Neural cell (in vitro differentiated cells): ENCODE measurements at regions not wholly inside any gene's neighbourhood (a gene's known extent, or its start where the extent isn't known, plus 50 kb on each side); places are given as distances from the start of the nearest gene placed in this dataset.

Experiments used
- H2AFZ ChIP-seq: fragments of 200-600, 300-800 bp; sonication (generic), shearing (Covaris generic); 2 replicates; pipeline ENCODE4 v1.6.0; 2014; ENCODE audit warnings: low read depth, mild to moderate bottlenecking, antibody characterized with exemption, low read length, moderate library complexity
- H3F3A ChIP-seq: fragments of 200-600 bp; shearing (Covaris generic); 2 replicates; pipeline ENCODE4 v1.6.1; 2016; ENCODE audit warnings: mild to moderate bottlenecking, moderate library complexity, mixed read lengths, antibody characterized with exemption, low read length; ENCODE audit not compliant: insufficient read depth, poor library complexity, severe bottlenecking
- H3K27ac ChIP-seq: fragments of 200-600, 300-800 bp; sonication (generic), shearing (Covaris generic); 2 replicates; pipeline ENCODE4 v1.5.1; 2014; ENCODE audit warnings: mild to moderate bottlenecking, low read length, moderate library complexity
- H3K27me3 ChIP-seq: fragments of 300-800, 200-600 bp; sonication (generic), shearing (Covaris generic); 2 replicates; pipeline ENCODE4 v1.6.0; 2014; ENCODE audit warnings: mild to moderate bottlenecking, low read depth, low read length, moderate library complexity; ENCODE audit not compliant: insufficient read depth
- H3K36me3 ChIP-seq: fragments of 300-800, 200-600 bp; sonication (generic), shearing (Covaris generic); 2 replicates; pipeline ENCODE4 v1.5.1; 2014; ENCODE audit warnings: mild to moderate bottlenecking, antibody characterized with exemption, low read length, moderate library complexity; ENCODE audit not compliant: insufficient read depth
- H3K4me2 ChIP-seq: fragments of 300-800, 200-600 bp; sonication (generic), shearing (Covaris generic); 2 replicates; pipeline ENCODE4 v1.6.0; 2014; ENCODE audit warnings: mild to moderate bottlenecking, low read length
- H3K4me3 ChIP-seq: fragments of 300-800, 200-600 bp; sonication (generic), shearing (Covaris generic); 2 replicates; pipeline ENCODE4 v1.5.1; 2014; ENCODE audit warnings: mild to moderate bottlenecking, low read length, moderate library complexity
- H3K79me2 ChIP-seq: fragments of 200-600 bp; shearing (Covaris generic); replicated peaks from 2 replicates; pipeline ENCODE4 v1.6.0; 2014; ENCODE audit warnings: mild to moderate bottlenecking, low read length, moderate library complexity; ENCODE audit not compliant: insufficient read depth
- H3K9ac ChIP-seq: fragments of 300-800, 200-600 bp; sonication (generic), shearing (Covaris generic); 2 replicates; pipeline ENCODE4 v1.6.1; 2016; ENCODE audit warnings: mild to moderate bottlenecking, low read length, mixed read lengths
- H3K9me2 ChIP-seq: fragments of 200-600 bp; shearing (Covaris generic); 2 replicates; pipeline ENCODE4 v1.6.1; 2016; ENCODE audit warnings: mild to moderate bottlenecking, low read length, mixed read lengths; ENCODE audit not compliant: insufficient read depth
- H3K9me3 ChIP-seq: fragments of 200-600, 300-800 bp; sonication (generic), shearing (Covaris generic); 2 replicates; pipeline ENCODE4 v1.6.1; 2016; ENCODE audit warnings: mild to moderate bottlenecking, mixed run types, low read length, moderate library complexity, mixed read lengths
- H4K20me1 ChIP-seq: fragments of 200-600 bp; shearing (Covaris generic); 2 replicates; pipeline ENCODE4 v1.6.1; 2016; ENCODE audit warnings: mild to moderate bottlenecking, mixed run types; ENCODE audit not compliant: insufficient read depth
- CTCF ChIP-seq: fragments of 450-650 bp; IDR thresholded peaks from 2 replicates; pipeline ENCODE4 v1.5.1; 2014; ENCODE audit warnings: antibody characterized with exemption, mild to moderate bottlenecking, moderate library complexity; ENCODE audit not compliant: poor library complexity, severe bottlenecking
- EP300 ChIP-seq: fragments of 450-650 bp; conservative IDR thresholded peaks from 2 replicates; pipeline ENCODE4 v1.6.1; 2014; ENCODE audit warnings: antibody characterized with exemption, mild to moderate bottlenecking, moderate library complexity; ENCODE audit not compliant: poor library complexity, severe bottlenecking
- EZH2 ChIP-seq: fragments of 200-600, 300-800 bp; shearing (Covaris generic), sonication (generic); IDR thresholded peaks from 2 replicates; pipeline ENCODE4 v1.6.1; 2014; ENCODE audit warnings: antibody characterized with exemption, low read length, borderline replicate concordance, mild to moderate bottlenecking; ENCODE audit not compliant: insufficient read depth, poor library complexity, severe bottlenecking
- MXI1 ChIP-seq: fragments of 450-650 bp; conservative IDR thresholded peaks from 2 replicates; pipeline ENCODE4 v1.6.1; 2014; ENCODE audit warnings: antibody characterized with exemption, mild to moderate bottlenecking; ENCODE audit not compliant: poor library complexity, severe bottlenecking
- POLR2AphosphoS5 ChIP-seq: IDR thresholded peaks from 2 replicates; pipeline ENCODE4 v1.6.1; 2012
- RAD21 ChIP-seq: fragments of 450-650 bp; conservative IDR thresholded peaks from 2 replicates; pipeline ENCODE4 v1.6.1; 2014; ENCODE audit warnings: antibody characterized with exemption, mild to moderate bottlenecking, moderate library complexity
- REST ChIP-seq: IDR thresholded peaks from 2 replicates; pipeline ENCODE4 v1.6.1; 2012; ENCODE audit warnings: borderline replicate concordance
- SMC3 ChIP-seq: fragments of 450-650 bp; conservative IDR thresholded peaks from 2 replicates; pipeline ENCODE4 v1.6.1; 2014; ENCODE audit warnings: antibody characterized with exemption, mild to moderate bottlenecking, moderate library complexity; ENCODE audit not compliant: poor library complexity
- TAF1 ChIP-seq: IDR thresholded peaks from 2 replicates; pipeline ENCODE4 v1.6.1; 2012; ENCODE audit warnings: low read depth

- Histone ChIP-seq H3K9me2 (no peaks in the 10 kb centered on the region), H2AFZ (no peak overlapping the region), H3F3A (no peaks in the 10 kb centered on the region), H3K4me3 (no peak overlapping the region), H4K20me1 (no peaks in the 10 kb centered on the region), H3K9me3 (no peaks in the 10 kb centered on the region), H3K27ac (no peak overlapping the region), H3K4me2 (no peak overlapping the region), H3K9ac (no peak overlapping the region), H3K27me3 (no peaks in the 10 kb centered on the region), H3K36me3 (no peaks in the 10 kb centered on the region), H3K79me2 (no peaks in the 10 kb centered on the region)
- TF ChIP-seq CTCF (no peak), POLR2AphosphoS5 (no peak), MXI1 (no peak), EZH2 (no peak), EP300 (no peak), REST (no peak), RAD21 (no peak), TAF1 (no peak), SMC3 (no peak)
These were observed 211.5 kb upstream of the RPS23 start for GRCh38 chr5:82489683-82490082.

GRCh38 chr5:82487131-82487530 lies 209.0 kb upstream of the RPS23 start:
- Histone ChIP-seq H3K4me3 (no peak overlapping the region), H3K9me2 (no peaks in the 10 kb centered on the region), H3K9ac (no peak overlapping the region), H3K27me3 (no peaks in the 10 kb centered on the region), H3F3A (no peaks in the 10 kb centered on the region), H3K79me2 (no peaks in the 10 kb centered on the region), H3K36me3 (no peaks in the 10 kb centered on the region), H3K4me2 (no peak overlapping the region), H2AFZ (no peak overlapping the region), H4K20me1 (no peaks in the 10 kb centered on the region), H3K9me3 (no peaks in the 10 kb centered on the region), H3K27ac (no peak overlapping the region)
- TF ChIP-seq REST: no peak
- no peak for TF ChIP-seq EP300
- TF ChIP-seq POLR2AphosphoS5: no peak
- TF ChIP-seq TAF1: no peak
- TF ChIP-seq SMC3: no peak
- no peak for TF ChIP-seq CTCF
- no peak for TF ChIP-seq RAD21
